DND-41 (cell line): ENCODE measurements at regions not wholly inside any gene's neighbourhood (a gene's known extent, or its start where the extent isn't known, plus 50 kb on each side); places are given as distances from the start of the nearest gene placed in this dataset.

Source experiments
- CTCF ChIP-seq: IDR thresholded peaks from 2 replicates; pipeline ENCODE4 v1.5.1; 2012; ENCODE audit warnings: borderline replicate concordance, low read length, moderate library complexity, mild to moderate bottlenecking; ENCODE audit not compliant: poor library complexity, severe bottlenecking; ENCODE audit errors: extremely low read depth
- EZH2 ChIP-seq: IDR thresholded peaks from 3 replicates; pipeline ENCODE4 v1.6.1; 2012; ENCODE audit warnings: borderline replicate concordance, low read depth, mild to moderate bottlenecking, moderate library complexity, low read length, inconsistent platforms; ENCODE audit not compliant: severe bottlenecking

- TF ChIP-seq CTCF (no peak), EZH2 (no peak)
Observed at GRCh38 chr14:40213701-40214100, 781.5 kb upstream of the FBXO33 start.
